ENCODE measurements at regions not wholly inside any gene's neighbourhood (a gene's known extent, or its start where the extent isn't known, plus 50 kb on each side); places are given as distances from the start of the nearest gene placed in this dataset.

DNA sequence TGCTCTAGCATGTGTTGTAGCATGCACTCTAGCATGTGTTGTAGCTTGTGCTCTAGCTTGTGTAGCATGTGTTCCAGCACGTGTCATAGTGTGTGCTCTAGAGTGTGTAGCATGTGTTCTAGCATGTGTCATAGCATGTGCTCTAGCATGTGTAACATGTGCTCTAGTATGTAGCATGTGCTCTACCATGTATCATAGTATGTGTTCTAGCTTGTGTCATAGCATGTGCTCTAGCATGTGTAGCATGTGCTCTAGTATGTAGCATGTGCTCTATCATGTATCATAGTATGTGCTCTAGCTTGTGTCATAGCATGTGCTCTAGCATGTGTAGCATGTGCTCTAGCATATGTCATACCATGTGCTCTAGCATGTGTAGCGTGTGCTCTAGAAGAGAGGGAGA is 255.3 kb downstream of the ICE1 start:
- FAIRE-seq: no peak
- H3K9ac ChIP-seq (ENCODE audit: control insufficient read depth, extremely low read depth, insufficient read depth, low read length): no peak overlapping the region
- H3K4me2 ChIP-seq (ENCODE audit: control insufficient read depth, extremely low read depth, insufficient read depth, low read depth, low read length): no peak overlapping the region

DNA sequence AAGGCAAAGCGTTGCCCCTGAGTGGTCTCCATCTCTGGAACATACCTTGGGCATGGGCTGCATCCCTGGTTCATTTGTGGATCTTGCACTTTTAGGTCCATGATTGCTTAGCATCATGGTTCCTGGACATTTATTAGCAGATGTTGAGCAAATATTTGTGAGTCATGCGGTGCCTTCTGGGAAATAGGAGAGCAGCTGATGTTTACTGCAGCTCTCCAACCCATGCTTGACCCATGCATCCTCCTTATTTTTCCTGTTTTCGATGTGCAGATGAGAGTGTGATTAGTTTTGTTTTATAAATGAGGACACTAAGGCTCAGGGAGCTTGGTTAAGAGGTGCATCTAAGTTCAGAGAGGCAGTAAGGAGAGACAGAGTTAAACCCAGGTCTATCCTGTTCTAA is 253.7 kb downstream of the ICE1 start:
- DNase-seq (ENCODE audit: low read depth, low spot score) (no peak), FAIRE-seq (no peak)
- Histone ChIP-seq H3K79me2 (ENCODE audit: control insufficient read depth, insufficient read depth, low read length) (no peaks in the 10 kb centered on the region), H3K4me2 (ENCODE audit: control insufficient read depth, extremely low read depth, insufficient read depth, low read depth, low read length) (no peak overlapping the region), H3K9ac (ENCODE audit: control insufficient read depth, extremely low read depth, insufficient read depth, low read length) (no peak overlapping the region), H4K20me1 (ENCODE audit: control insufficient read depth, extremely low read depth, insufficient read depth, low read length) (no peaks in the 10 kb centered on the region), H3K4me1 (ENCODE audit: control insufficient read depth, extremely low read depth, insufficient read depth, low read length) (no peaks in the 10 kb centered on the region), H2AFZ (ENCODE audit: control insufficient read depth, low read length) (no peak overlapping the region), H3K36me3 (ENCODE audit: control insufficient read depth in 2 of 2, extremely low read depth in 1 of 2, insufficient read depth in 2 of 2, low read length in 2 of 2) (no peaks in the 10 kb centered on the region), H3K9me1 (ENCODE audit: control insufficient read depth, extremely low read depth, insufficient read depth, low read length) (no peaks in the 10 kb centered on the region), H3K27me3 (ENCODE audit: control insufficient read depth, extremely low read depth, insufficient read depth, low read length) (no peaks in the 10 kb centered on the region), H3K27ac (ENCODE audit: control insufficient read depth, insufficient read depth, low read length) (no peak overlapping the region), H3K9me3 (ENCODE audit: control insufficient read depth, low read depth, low read length) (peaks cover 6% of the 10 kb centered on the region), H3K4me3 (ENCODE audit: control insufficient read depth in 2 of 3, extremely low read depth in 1 of 3, insufficient read depth in 2 of 3, low read depth in 1 of 3, low read length in 3 of 3) (no peak overlapping the region)
- dilution Hi-C loops (cut with MboI; ENCODE audit: extremely low pct_ligation_motif_present, low sequenced_read_pairs): no loop called here
- TF ChIP-seq EZH2 (IDR thresholded peaks at IDR 0.05; ENCODE audit: low read length): no peak
- TF ChIP-seq, protein P1, sequence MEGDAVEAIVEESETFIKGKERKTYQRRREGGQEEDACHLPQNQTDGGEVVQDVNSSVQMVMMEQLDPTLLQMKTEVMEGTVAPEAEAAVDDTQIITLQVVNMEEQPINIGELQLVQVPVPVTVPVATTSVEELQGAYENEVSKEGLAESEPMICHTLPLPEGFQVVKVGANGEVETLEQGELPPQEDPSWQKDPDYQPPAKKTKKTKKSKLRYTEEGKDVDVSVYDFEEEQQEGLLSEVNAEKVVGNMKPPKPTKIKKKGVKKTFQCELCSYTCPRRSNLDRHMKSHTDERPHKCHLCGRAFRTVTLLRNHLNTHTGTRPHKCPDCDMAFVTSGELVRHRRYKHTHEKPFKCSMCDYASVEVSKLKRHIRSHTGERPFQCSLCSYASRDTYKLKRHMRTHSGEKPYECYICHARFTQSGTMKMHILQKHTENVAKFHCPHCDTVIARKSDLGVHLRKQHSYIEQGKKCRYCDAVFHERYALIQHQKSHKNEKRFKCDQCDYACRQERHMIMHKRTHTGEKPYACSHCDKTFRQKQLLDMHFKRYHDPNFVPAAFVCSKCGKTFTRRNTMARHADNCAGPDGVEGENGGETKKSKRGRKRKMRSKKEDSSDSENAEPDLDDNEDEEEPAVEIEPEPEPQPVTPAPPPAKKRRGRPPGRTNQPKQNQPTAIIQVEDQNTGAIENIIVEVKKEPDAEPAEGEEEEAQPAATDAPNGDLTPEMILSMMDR (optimal IDR thresholded peaks at IDR 0.05 in 1 of 3, IDR thresholded peaks at IDR 0.05 in 1 of 3, conservative IDR thresholded peaks at IDR 0.05 in 1 of 3; ENCODE audit: extremely low read depth in 1 of 3, insufficient read depth in 2 of 3, low read length in 3 of 3): no peak

More for the DNA sequence above, 255.3 kb downstream of the ICE1 start:
- no peaks in the 10 kb centered on the region for H3K9me1 ChIP-seq (ENCODE audit: control insufficient read depth, extremely low read depth, insufficient read depth, low read length)
- H3K4me3 ChIP-seq (ENCODE audit: control insufficient read depth in 2 of 3, extremely low read depth in 1 of 3, insufficient read depth in 2 of 3, low read depth in 1 of 3, low read length in 3 of 3): no peak overlapping the region
- H3K27ac ChIP-seq (ENCODE audit: control insufficient read depth, insufficient read depth, low read length): no peak overlapping the region
- no peak for DNase-seq (ENCODE audit: low read depth, low spot score)
- TF ChIP-seq EZH2 (IDR thresholded peaks at IDR 0.05; ENCODE audit: low read length): no peak
- TF ChIP-seq, protein P1 (optimal IDR thresholded peaks at IDR 0.05 in 1 of 3, IDR thresholded peaks at IDR 0.05 in 1 of 3, conservative IDR thresholded peaks at IDR 0.05 in 1 of 3; ENCODE audit: extremely low read depth in 1 of 3, insufficient read depth in 2 of 3, low read length in 3 of 3): no peak
- H3K79me2 ChIP-seq (ENCODE audit: control insufficient read depth, insufficient read depth, low read length): no peaks in the 10 kb centered on the region
- dilution Hi-C loops (cut with MboI; ENCODE audit: extremely low pct_ligation_motif_present, low sequenced_read_pairs): no loop called here
- H3K4me1 ChIP-seq (ENCODE audit: control insufficient read depth, extremely low read depth, insufficient read depth, low read length): no peaks in the 10 kb centered on the region
- no peaks in the 10 kb centered on the region for H3K36me3 ChIP-seq (ENCODE audit: control insufficient read depth in 2 of 2, extremely low read depth in 1 of 2, insufficient read depth in 2 of 2, low read length in 2 of 2)
- H2AFZ ChIP-seq (ENCODE audit: control insufficient read depth, low read length): no peak overlapping the region
- H3K27me3 ChIP-seq (ENCODE audit: control insufficient read depth, extremely low read depth, insufficient read depth, low read length): no peaks in the 10 kb centered on the region
- H4K20me1 ChIP-seq (ENCODE audit: control insufficient read depth, extremely low read depth, insufficient read depth, low read length): no peaks in the 10 kb centered on the region
- H3K9me3 ChIP-seq (ENCODE audit: control insufficient read depth, low read depth, low read length): peaks cover 6% of the 10 kb centered on the region

All from keratinocyte (primary cell).